ENCODE measurements at regions not wholly inside any gene's neighbourhood (a gene's known extent, or its start where the extent isn't known, plus 50 kb on each side); places are given as distances from the start of the nearest gene placed in this dataset.

DNA sequence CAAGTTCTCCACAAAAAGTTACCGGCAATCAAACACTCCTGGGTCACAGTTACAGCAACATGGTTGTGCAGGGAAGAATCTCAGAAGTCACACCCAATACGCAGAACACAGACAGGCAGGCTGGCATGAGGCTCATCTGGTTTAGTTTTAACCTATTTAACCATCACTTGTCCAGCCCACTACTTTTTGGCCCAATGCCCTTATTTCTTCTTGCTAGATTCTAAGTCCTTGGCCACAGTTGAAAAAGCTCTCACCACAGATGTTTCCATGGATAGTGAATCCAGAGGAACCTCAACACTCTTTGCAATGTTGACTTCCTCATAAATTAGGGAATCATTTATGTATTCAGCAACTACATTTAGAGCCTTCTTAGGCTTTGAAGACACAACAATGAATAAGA is 50.7 kb upstream of the FNDC3A start:
- Histone ChIP-seq H3K36me3 (ENCODE audit: control insufficient read depth in 1 of 2, insufficient read depth in 2 of 2, low read length in 2 of 2) (no peaks in the 10 kb centered on the region), H3K9ac (ENCODE audit: low read depth in 1 of 2, low read length in 2 of 2) (no peak overlapping the region), H3K27me3 (ENCODE audit: control insufficient read depth in 1 of 2, insufficient read depth in 2 of 2, low read length in 2 of 2) (no peaks in the 10 kb centered on the region), H3K4me3 (ENCODE audit: low read depth in 1 of 2, low read length in 2 of 2) (no peak overlapping the region), H3K27ac (ENCODE audit: low read depth, low read length) (no peak overlapping the region), H3K9me3 (ENCODE audit: control insufficient read depth in 1 of 2, low read length in 2 of 2) (no peaks in the 10 kb centered on the region), H3K4me1 (ENCODE audit: control insufficient read depth in 1 of 2, insufficient read depth in 2 of 2, low read length in 2 of 2) (no peaks in the 10 kb centered on the region)

Measured in duodenal mucosa (tissue), 2 donors.